ENCODE measurements at regions not wholly inside any gene's neighbourhood (a gene's known extent, or its start where the extent isn't known, plus 50 kb on each side); places are given as distances from the start of the nearest gene placed in this dataset.

DNA sequence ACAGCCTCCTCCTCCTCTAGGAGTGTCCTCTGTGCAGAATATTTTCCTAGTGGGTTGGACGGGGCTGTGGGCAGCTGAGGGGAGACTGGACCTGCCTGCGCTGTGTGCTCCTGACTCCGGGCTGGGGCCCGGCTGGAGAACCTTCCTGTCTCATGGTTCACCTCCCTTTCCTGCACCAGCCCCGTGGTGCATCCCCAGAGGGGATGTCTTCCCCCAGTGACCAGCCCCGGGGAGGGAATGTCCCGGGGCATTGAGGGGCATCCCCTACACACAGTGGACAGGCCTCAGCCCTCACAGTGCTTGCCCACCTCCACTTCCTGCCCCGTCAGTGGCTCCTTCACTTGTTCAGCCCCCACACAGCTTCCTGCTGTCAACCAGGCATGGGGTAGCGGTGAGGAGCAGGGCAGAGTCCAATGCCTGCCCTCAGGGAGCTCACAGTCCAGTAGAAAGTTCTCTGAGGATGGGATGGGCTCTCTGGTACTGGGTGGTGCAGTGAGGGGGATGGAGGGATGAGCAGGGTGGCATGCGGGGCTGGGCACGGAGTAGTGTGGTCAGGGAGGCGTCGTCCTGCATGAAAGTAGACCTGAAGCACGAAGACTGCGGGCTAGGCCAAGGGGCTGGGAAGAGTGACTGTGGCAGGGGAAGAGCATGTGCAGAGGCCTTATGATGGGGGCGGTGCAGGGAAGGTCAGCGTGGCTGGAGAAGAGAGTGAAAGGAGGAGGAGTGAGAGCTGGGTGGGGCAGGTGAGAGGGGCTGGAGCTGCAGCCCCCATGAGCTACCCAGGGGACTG lies 52.1 kb upstream of the PITX1 start:
- H3K9ac ChIP-seq (ENCODE audit: low read depth, low read length, poor library complexity, severe bottlenecking): no peak overlapping the region
- H3F3A ChIP-seq (ENCODE audit: low read depth): no peaks in the 10 kb centered on the region
- no peak overlapping the region for H3K4me2 ChIP-seq (ENCODE audit: low read depth, low read length, poor library complexity, severe bottlenecking)
- H3K9me3 ChIP-seq (ENCODE audit: insufficient read depth, low read depth, low read length): no peaks in the 10 kb centered on the region
- no peaks in the 10 kb centered on the region for H3K27me3 ChIP-seq (ENCODE audit: insufficient read depth, low read length, poor library complexity, severe bottlenecking)
- H3K9me2 ChIP-seq (replicated peaks; ENCODE audit: low read depth, low read length): no peaks in the 10 kb centered on the region
- no peaks in the 10 kb centered on the region for H3K4me1 ChIP-seq (ENCODE audit: insufficient read depth, low read length, poor library complexity, severe bottlenecking)
- H2AFZ ChIP-seq (ENCODE audit: low read length): no peak overlapping the region
- H3K4me3 ChIP-seq (ENCODE audit: low read length, poor library complexity, severe bottlenecking): no peak overlapping the region
- TF ChIP-seq EZH2phosphoT487 (IDR thresholded peaks at IDR 0.05; ENCODE audit: borderline replicate concordance): no peak
- TF ChIP-seq CTCF (conservative IDR thresholded peaks at IDR 0.05; ENCODE audit: low read length): no peak
- no peaks in the 10 kb centered on the region for H3K36me3 ChIP-seq (ENCODE audit: insufficient read depth, low read length)
- H3K79me2 ChIP-seq (ENCODE audit: insufficient read depth, low read length): no peaks in the 10 kb centered on the region
- no peaks in the 10 kb centered on the region for H4K20me1 ChIP-seq (ENCODE audit: insufficient read depth, low read length, poor library complexity, severe bottlenecking)

DNA sequence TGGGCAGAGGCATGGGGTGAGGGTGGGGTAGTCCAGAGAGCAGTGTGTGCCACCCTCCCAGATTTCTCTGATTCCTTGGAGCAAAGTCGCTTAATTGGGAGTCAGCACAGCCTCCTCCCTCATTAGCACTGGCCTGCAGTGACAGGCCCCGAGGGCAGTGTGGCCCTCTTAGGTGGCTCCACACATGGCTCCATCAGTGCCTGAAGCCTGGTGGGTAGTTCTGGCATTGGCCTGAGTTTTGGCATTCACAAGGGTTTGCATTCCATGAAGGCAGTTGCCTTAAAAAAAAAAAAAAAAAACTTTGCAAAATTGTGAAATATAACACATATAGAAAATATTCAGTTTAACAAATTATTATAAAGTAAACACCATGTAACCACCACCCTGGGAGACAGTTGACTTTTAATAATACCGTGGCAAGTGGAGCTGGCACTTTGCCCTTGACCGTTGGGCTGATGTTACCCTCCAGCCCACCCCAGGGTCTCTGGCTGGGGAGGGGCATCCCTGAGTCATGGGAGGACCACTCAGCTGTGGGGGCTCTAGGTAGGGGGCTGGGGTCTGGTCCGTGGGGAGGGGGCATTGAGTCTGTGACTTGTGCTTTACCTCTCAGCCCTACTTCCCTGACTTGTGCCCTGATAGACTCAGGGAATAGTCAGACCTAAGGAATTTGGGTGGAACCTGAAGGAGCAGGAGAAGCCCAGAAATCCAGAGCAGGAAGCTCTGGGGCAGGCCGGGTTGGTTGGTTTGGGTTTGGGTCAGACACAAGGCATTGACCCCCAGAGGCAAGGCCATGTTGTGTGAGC lies 51.3 kb upstream of the PITX1 start:
- no peaks in the 10 kb centered on the region for H3K27me3 ChIP-seq (ENCODE audit: insufficient read depth, low read length, poor library complexity, severe bottlenecking)
- H3K9me3 ChIP-seq (ENCODE audit: insufficient read depth, low read depth, low read length): no peaks in the 10 kb centered on the region
- H3F3A ChIP-seq (ENCODE audit: low read depth): no peaks in the 10 kb centered on the region
- H3K9me2 ChIP-seq (replicated peaks; ENCODE audit: low read depth, low read length): no peaks in the 10 kb centered on the region
- H3K79me2 ChIP-seq (ENCODE audit: insufficient read depth, low read length): no peaks in the 10 kb centered on the region
- TF ChIP-seq CTCF (conservative IDR thresholded peaks at IDR 0.05; ENCODE audit: low read length): no peak
- no peak for TF ChIP-seq EZH2phosphoT487 (IDR thresholded peaks at IDR 0.05; ENCODE audit: borderline replicate concordance)
- H3K4me1 ChIP-seq (ENCODE audit: insufficient read depth, low read length, poor library complexity, severe bottlenecking): no peaks in the 10 kb centered on the region
- no peak overlapping the region for H3K4me2 ChIP-seq (ENCODE audit: low read depth, low read length, poor library complexity, severe bottlenecking)
- H4K20me1 ChIP-seq (ENCODE audit: insufficient read depth, low read length, poor library complexity, severe bottlenecking): no peaks in the 10 kb centered on the region
- no peaks in the 10 kb centered on the region for H3K36me3 ChIP-seq (ENCODE audit: insufficient read depth, low read length)
- H3K4me3 ChIP-seq (ENCODE audit: low read length, poor library complexity, severe bottlenecking): no peak overlapping the region
- no peak overlapping the region for H3K9ac ChIP-seq (ENCODE audit: low read depth, low read length, poor library complexity, severe bottlenecking)
- no peak overlapping the region for H2AFZ ChIP-seq (ENCODE audit: low read length)
